LNCAP (cell line): ENCODE measurements at regions not wholly inside any gene's neighbourhood (a gene's known extent, or its start where the extent isn't known, plus 50 kb on each side); places are given as distances from the start of the nearest gene placed in this dataset.

Source experiments
- TF ChIP-seq, protein P1 (sequence below): fragments of 450-650 bp; IDR thresholded peaks from 2 replicates; pipeline ENCODE4 v1.5.1; 2017; ENCODE audit warnings: mild to moderate bottlenecking

DNA sequence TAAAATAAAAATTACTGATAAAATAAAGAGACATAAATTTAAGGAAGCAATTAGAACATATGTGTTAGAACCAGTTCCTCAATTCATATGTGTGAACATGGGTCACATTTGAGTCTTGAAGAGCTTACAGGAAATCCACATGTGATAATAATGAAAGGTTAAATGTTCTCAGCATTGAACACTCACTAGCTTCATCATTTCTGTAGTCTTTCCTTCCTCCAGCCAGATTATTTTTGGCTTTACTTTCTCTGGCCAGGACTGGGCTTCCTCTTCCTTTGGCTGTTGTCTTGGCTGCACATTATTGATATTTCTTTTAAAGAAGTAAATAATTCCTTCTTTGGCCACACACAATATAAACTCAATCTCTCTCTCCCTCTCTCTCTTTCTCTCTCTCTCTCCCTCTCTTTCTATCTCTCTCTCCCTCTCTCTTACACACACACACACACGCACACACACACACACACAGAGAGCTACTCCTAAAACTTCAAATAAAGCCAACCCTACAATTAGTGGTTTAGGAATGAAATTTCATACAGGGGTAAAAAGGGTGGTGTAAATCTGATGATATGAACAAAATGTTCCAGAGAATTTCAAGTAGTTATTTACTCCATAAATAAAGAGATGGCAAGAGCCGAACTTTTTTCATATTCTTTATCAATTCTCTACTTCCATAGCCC, 171.2 kb downstream of the REEP3 start:
- TF ChIP-seq, protein P1, sequence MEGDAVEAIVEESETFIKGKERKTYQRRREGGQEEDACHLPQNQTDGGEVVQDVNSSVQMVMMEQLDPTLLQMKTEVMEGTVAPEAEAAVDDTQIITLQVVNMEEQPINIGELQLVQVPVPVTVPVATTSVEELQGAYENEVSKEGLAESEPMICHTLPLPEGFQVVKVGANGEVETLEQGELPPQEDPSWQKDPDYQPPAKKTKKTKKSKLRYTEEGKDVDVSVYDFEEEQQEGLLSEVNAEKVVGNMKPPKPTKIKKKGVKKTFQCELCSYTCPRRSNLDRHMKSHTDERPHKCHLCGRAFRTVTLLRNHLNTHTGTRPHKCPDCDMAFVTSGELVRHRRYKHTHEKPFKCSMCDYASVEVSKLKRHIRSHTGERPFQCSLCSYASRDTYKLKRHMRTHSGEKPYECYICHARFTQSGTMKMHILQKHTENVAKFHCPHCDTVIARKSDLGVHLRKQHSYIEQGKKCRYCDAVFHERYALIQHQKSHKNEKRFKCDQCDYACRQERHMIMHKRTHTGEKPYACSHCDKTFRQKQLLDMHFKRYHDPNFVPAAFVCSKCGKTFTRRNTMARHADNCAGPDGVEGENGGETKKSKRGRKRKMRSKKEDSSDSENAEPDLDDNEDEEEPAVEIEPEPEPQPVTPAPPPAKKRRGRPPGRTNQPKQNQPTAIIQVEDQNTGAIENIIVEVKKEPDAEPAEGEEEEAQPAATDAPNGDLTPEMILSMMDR: no peak

DNA sequence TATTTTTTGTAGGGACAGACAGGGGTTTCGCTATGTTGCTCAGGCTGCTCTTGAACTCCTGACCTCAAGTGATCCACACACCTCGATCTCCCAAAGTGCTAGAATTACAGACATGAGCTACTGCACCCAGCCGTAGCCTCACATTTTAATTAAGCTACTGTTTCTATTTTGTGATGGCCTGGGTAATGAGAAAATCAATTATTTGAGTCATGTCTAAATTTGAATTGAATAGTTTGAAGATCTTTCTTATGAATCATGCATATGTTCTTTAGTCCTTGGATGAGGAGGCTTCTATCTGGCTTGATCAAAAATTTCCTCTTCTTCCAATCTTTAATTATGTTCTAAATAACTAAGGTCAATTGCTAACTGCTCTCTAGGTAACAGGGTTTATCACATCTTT, 175.0 kb downstream of the REEP3 start:
- TF ChIP-seq, protein P1: no peak

DNA sequence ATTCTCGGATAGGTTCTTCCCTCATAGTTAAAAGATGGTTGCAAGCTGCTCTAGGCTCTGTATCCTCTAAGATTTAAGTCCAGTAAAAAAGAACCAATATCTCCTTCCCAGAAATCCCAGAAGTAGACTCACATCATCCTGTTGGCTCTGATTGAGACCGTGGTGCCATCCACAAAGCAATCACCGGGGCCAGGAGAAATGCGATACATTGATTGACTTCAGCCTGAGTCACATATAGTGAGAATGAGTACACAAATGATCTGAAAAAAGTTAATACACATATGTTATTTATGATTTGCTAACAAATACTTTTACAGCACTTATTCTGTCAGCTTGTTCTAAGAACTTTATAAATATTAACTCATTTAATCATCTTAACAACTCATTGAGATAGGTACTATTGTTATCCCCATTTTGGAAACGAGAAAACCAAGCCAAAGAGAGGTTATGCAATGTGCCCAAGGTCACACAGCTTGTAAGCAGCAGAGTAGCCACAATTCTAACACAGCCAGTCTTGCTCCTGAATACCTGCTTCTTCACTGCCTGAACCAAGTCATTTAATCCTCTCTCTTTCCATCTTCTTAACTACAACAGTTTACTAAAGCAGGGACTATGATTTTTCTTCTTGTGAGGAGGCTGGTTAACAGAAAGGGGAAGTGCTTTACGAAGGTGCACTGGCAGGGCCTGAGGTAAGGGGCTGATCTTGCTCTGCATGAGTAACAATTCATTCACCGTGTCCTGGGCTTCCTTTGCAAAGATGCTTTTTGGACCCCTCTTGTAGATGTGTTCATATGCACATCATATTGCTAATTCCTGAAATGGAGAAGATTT, 177.0 kb downstream of the REEP3 start:
- TF ChIP-seq, protein P1: no peak

DNA sequence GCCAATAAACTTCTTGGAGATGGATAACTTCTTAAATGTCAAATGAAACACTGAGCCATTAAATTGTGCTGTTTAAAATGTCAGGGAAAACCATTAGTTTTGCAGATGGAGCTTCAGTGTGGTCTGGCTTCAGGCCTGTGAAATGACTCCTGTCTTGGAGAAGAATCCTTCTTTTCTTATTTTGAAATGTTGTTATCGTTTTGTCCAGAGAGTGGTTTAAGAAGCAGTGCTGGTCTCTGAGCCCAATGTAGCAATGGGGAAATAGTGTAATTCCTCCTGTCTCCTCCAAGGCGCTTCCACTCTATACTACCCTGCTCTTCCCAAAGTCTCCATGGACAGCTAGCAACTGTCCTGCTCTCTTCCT, 177.6 kb downstream of the REEP3 start:
- TF ChIP-seq, protein P1: no peak

DNA sequence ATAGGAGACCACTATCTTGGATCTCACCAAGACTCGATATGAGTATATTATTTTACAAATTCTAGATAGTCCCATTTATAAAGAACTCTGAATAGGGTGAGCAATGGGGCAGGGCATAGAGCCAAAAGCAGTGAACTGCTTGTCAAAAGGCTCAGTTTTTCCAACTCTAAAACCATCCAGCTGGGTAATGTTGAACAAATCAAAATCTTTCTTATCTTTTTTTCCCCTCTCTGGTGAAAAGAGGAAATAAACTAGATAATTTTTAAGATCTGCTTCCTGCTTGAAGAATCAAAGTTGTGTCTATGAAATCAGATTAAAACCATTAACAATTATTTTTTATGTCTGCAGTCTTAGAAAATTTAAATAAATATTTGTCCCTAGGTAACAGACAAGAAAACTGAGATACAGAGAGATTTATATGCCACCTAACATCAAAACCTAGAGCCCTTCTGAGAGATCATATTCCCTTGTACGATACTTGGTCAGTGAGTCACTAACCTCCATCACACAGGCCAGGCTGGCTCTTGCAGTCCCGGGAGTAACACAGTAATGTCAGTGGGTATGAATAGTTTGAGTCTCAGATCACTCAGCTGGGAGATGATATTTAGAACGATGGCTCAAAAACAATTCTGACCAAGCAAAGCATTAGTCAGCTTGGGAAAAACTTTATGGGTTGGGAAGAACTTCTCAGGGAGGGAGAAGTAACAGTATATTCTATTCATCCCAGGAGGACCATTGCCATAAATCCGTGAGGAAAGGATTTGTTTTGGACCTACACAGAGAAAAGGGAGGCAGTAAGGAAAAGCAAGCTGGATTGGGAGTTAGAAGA, 178.8 kb downstream of the REEP3 start:
- TF ChIP-seq, protein P1: no peak

DNA sequence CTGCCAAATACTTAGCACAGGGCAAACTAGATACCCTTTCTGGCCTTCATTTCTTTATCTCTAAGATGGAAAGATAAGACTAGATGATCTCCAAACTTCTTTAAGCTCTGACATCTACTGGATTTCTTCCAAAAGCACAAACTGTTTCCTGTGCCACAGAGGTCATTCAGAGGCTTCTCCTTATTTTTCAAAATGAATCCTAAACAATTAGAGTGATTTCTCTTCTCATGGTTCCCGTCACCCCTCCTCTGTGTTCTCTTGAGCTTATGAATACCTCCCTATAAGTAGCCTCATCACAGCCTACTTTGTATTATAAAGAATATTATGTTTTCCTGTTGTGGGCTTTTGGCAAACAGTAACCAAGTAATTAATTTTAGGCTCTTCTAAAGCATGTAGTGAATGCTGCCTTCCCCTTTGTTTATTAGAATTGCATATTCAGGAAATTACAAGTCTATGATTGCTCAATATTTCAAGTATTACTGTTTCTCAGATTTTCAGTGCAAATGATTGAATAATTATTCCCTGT, 179.5 kb downstream of the REEP3 start:
- TF ChIP-seq, protein P1: no peak

DNA sequence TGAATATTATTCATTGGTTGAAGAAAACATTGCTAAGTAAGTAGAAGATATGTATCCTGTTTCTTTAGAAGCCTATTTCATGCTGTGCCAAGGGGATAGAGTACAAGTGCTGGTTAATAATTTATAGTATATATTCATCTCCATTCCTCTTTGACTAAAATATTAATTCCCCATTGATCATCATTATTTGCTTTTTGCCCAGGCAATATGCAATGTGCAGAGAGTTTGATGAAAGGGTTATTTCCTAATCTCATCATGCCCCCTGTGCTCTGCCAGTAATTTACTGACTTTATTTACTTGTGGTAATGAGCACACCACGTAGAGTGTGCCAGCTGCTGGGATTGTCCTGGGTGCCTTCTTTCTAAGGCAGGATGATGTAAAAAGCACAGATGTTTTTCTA, 180.9 kb downstream of the REEP3 start:
- TF ChIP-seq, protein P1: no peak
